ENCODE measurements at regions not wholly inside any gene's neighbourhood (a gene's known extent, or its start where the extent isn't known, plus 50 kb on each side); places are given as distances from the start of the nearest gene placed in this dataset.

GRCh38 chr5:62681117-62681850, 102.7 kb downstream of the LRRC70 start:
- WGBS: 72% methylated on average over 3 of the region's 3 CpGs
- no peak for DNase-seq (ENCODE audit: low spot score in 2 of 2)
- Histone ChIP-seq H3K36me3 (no peaks in the 10 kb centered on the region), H3K27ac (no peak overlapping the region), H3K9me3 (peaks cover 3% of the 10 kb centered on the region), H3K27me3 (no peaks in the 10 kb centered on the region), H3K4me1 (no peaks in the 10 kb centered on the region), H3K4me3 (no peak overlapping the region)
- TF ChIP-seq CTCF (IDR thresholded peaks at IDR 0.05) (no peak), POLR2A (IDR thresholded peaks at IDR 0.05) (no peak), EP300 (IDR thresholded peaks at IDR 0.05) (no peak), POLR2AphosphoS5 (IDR thresholded peaks at IDR 0.05) (no peak)

- no peak for TF ChIP-seq POLR2AphosphoS5 (IDR thresholded peaks at IDR 0.05)
- TF ChIP-seq CTCF (IDR thresholded peaks at IDR 0.05): no peak
- no peak for TF ChIP-seq EP300 (IDR thresholded peaks at IDR 0.05)
- no peak for TF ChIP-seq POLR2A (IDR thresholded peaks at IDR 0.05)
- H3K27me3 ChIP-seq: no peaks in the 10 kb centered on the region
- H3K4me3 ChIP-seq: no peak overlapping the region
- no peak for DNase-seq (ENCODE audit: low spot score in 2 of 2)
- H3K36me3 ChIP-seq: no peaks in the 10 kb centered on the region
- H3K27ac ChIP-seq: no peak overlapping the region
- H3K9me3 ChIP-seq: peaks cover 3% of the 10 kb centered on the region
- H3K4me1 ChIP-seq: no peaks in the 10 kb centered on the region
Measured at GRCh38 chr5:62680121-62680520, 101.5 kb downstream of the LRRC70 start.

Data from suprapubic skin (tissue), 4 donors.